GM18507 (cell line): ENCODE measurements at regions not wholly inside any gene's neighbourhood (a gene's known extent, or its start where the extent isn't known, plus 50 kb on each side); places are given as distances from the start of the nearest gene placed in this dataset.

Source experiments
- DNase-seq: peaks from one replicate; pipeline ENCODE4 v3.0.0; 2011; ENCODE audit warnings: low read depth; ENCODE audit not compliant: insufficient read length; ENCODE audit errors: extremely low spot score
- FAIRE-seq: peaks from 2 replicates; lab custom pipeline; 2011; peaks lifted over from hg19 to GRCh38; lab: Jason Lieb, UNC

DNA sequence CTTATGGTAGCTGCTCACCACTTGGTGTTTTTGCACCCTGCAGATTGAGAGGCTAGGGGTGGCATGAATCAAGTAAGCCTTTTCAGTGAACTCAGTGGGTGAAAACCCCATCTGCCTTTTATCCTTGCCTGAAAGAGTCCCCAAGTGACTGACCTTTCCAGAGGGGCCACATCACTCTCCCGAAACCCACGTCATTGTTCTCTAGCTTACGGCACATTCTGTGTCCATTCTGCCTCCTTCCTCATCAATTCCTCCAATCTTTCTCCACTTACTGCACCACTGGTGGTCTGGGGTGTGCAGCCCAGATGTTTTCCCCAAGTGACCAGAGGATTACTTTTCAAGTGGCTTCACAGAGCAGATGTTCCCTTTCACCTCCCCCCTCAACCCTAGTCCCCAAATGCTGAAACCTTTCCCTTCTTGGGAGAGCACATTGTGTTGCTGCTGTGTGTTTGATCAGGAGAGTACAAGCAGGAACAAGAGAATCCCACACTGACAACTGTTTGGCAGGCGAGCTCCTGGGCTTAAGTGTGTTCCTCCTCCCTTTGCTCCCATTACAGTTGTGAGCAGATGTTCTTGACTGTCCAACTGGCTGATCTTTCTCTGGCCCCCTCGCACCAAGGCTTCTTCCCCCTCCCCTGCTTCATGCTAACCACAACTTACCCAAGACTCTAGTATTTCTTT, 138.0 kb upstream of the IGF1 start:
- DNase-seq, result no peak
- no peak for FAIRE-seq

DNA sequence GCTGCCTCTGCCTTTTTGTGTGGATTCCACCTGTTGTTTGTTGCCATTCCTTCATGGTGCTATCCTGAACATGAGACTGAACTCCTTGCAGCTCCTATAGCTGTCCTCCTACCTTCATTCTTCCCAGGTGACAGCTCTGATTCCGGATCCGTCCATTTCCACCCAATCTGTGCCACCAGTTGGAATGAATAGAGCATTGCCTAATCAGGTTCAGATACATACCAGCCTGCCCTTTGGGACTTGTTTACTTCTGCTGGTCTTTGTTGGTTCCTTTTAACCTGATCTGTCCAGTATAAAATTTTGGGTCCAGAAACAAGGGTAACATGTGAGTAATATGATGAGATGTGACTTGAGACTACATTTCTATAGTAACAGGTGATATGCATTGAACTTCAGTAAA, 136.3 kb upstream of the IGF1 start:
- FAIRE-seq (no peak), DNase-seq (no peak)

DNA sequence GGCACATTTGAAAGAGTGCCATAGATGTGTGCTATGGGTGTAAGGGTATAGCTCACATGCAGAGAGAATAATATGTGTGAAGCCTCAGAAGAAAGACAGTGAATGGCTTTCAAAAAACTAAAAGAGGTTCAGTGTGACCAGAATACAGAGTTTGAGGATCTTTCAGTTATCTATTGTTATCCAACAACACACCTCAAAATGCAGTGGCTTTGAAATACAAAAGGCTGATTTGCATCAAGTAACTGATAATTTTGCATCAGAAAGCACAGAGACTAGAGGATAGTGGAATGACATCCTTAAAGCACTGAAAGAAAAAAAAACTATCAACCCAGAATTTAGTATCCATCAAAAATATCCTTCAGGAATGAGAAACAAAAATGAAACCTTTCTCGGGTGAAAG, 131.6 kb upstream of the IGF1 start:
- no peak for FAIRE-seq
- DNase-seq, result no peak

DNA sequence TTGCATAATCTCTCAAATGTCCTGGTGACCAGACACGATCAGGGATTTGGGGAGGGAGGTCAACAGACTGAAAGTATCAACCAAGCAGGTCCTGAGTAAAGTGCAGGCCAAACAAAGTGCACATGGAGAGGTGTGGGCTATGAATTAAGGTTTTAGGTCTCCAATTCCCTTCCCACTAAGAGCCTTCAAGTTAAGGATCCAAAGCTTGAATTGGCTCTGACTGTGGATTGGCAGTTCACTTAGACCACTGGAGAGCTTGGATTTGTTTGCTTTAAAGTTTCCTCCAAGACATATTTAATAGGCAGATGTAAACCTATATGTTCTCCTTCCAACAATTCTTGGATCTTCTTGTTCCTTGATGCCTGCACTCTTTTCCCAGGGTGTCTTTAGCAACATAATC, 129.6 kb upstream of the IGF1 start:
- no peak for DNase-seq
- FAIRE-seq, result no peak

DNA sequence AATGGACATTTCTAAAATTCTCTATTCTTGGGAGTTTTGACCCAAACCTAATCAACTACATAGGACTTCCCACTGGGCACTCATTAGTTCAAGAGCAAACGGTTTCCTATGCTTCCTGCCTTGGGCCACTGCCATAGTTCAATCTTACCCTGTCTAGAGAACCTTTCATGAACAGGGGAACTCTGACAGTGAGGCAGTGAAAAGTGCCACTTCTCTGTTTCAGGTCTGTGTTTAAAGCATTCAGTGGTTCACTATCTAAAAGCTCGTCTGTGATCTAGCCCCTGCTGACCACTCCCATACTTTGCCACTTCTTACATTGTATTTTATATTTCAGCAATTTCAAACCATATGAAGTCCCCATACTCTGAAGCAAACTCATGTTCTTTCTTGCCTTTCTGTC, 122.7 kb upstream of the IGF1 start:
- FAIRE-seq (no peak), DNase-seq (no peak)

DNA sequence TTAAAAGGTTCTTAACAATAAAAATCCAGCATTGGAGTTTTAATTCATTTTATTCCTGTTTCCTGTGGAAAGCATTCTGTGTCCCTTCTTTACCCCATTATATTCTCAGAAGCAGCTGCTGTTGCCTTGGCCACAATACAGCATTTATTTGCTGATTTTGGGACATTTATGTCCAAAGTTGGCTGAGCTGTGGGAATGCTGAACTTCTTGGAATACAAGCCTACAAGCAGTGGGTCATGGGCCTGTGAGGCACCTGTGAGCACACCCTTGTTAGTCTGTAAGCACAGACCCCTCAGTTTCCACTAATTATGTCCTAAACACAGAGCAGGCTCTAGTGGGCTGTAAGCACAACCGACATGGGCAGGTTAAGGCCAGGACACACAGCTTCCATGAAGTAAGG, 122.2 kb upstream of the IGF1 start:
- FAIRE-seq (no peak), DNase-seq (no peak)

DNA sequence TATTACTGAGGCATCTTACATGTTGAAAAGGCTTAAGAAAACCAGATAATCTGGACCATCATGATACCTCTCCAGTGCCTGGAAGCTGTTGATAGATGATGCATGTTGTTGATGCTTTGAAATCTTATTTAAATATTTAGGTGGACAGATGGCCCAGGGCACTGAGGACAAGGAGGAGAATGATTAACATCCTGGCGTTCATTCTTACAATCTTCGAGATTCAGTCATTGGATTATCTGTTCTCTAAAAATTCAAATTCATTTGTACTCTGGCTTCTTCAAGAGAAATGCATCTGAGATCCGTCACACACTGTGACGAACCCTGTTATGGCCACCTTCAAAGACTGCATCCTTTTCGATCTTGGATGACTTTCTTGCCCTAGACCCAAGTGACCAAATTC, 121.3 kb upstream of the IGF1 start:
- DNase-seq (no peak), FAIRE-seq (no peak)

DNA sequence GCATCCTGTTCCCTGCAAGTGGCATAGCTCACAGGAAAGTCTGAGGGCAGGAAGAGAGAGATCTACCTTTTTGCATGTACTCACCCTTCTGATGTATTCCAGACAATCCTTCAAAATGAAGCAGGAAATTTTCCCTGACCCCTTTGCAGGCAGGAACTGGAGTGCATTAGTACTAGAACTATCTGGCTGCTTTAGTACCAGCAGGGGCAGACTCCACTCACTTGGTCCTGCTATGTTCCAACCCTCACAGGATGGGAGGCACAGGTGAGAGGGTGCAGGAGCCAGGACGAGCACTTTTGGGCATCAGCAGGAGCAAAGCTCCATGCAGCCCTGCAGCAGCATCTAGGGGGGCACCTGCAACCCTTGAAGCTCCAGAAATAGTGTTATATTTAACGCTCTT, 116.3 kb upstream of the IGF1 start:
- FAIRE-seq, result no peak
- DNase-seq, result no peak

DNA sequence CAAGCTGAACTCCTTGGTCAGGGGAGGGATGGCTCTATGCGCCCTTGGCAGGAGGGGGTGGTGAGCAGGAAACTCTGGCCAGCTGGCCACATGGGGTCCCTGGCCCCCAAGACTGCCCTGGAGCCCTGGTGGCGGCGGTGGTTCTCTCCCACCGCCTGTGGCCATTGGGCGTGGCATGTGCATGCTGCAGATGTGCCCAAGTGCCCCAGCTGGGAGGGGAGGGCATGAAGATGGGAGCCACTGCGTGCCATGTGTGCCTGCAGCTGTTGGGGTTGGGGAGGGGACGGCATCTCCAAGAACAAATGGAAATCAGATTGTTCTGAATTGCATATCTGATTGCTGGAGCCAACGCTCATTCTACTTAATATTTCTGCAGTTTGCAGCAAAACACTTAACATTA, 115.7 kb upstream of the IGF1 start:
- FAIRE-seq (no peak), DNase-seq (no peak)

DNA sequence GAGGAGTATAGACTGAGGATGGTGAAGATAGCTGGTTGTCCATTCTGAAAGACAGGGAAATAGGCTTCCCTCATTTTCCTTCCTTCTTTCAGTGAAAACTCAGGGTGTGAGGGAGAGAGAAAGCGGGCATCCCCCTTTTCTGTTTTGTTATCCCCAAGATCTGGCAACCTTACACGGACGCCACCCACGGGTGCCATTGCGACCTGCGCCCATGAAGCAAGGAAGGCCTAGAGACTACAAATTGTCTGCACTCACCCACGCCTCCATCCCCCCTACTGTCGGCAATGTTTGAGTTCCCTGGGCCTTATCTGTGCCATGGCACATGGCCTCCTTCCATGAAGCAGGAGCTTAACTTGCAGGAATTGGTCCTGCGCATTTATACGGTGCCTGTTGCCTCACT, 115.0 kb upstream of the IGF1 start:
- FAIRE-seq (no peak), DNase-seq (no peak)

DNA sequence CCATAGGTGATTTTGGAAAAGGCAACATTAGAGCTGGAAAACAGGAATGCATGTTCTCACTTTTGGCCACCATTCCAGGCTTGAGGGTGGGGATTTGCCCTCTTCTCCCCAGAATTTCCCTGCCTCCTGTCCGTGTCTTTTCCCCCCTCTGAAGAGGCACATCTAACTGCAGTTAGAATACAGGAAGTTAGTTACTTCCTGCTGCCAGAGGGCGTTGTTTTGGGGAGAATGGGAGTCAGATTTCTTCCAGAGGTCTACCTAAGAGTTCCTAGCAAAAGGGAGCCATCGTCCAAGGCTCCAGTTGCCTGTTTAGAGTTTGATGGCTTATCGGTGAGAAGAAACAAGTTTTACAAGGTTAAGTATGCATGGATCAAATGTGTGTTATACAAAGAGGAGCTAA, 112.8 kb upstream of the IGF1 start:
- no peak for DNase-seq
- FAIRE-seq, result no peak

DNA sequence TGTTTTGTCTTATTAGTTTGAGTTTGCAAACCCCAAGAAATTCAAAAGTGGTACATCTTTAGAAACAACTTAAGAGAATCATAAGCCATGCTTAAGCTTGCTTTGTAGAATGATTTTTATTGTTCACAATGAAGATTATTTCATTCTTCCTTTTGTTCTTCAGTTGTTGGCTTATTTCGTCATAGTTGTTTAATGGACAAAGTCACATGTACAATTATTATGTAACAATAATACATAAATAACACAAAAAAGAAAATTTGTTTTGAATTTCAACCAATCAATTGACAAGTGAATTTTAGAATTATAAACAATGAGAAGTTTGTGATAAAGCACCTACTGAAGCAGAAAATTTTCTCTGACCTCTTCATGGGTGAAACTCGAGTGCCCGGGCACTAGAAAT, 111.8 kb upstream of the IGF1 start:
- DNase-seq (no peak), FAIRE-seq (no peak)

DNA sequence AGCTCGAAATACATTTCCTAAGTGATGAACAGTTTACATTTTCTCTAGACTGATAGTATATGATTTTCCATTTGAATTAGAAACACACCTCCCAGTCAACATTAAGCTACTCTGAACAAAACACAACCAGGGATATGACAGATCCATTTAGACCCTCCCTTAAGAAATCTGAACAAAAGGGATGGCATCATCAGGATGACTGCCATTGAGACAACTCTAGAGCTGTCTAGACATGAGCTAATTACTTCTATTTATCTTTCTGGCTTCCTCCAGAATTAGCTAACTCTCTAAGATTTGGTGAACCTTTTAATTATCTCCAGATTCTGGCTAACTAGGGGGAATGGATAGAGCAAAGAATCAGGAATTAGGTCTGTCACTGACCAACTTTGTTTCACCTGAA, 92.9 kb upstream of the IGF1 start:
- DNase-seq (no peak), FAIRE-seq (no peak)

DNA sequence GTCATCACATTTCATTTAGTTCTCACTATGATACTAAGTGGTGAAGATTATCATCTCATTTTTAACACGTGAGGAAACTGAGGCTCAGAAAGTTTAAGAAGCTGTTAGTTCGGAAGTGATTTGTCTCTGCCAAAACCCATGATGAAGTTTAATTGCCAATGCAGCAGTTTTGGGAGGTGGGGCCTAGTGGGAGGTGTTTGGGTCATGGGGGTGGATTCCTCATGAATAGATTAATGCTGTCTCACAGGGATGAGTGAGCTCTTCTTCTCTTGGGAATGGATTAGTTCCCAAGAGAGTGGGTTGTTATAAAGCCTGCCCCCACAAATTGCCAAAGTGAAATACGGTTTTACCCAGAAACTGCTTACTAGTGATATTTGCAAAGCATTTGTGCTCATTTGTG, 91.5 kb upstream of the IGF1 start:
- FAIRE-seq (no peak), DNase-seq (no peak)

DNA sequence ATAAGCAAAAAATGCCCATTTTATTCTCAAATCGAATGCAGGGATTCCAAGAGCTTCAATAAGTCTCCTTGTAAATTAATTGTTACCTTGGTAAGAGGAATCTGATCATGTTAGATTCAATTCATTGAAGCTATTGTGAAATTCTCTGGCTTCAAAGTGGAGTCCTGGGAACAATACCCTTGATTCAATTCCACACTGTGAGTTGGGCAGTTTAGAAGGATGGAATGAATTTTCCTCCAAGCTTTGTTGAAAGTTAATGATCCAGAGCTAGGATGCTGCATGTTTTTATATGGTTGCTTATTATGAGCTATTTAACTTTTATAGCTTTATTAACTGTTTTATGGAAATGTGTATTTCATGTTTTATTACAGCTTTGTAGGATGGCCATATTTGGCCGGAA, 89.9 kb upstream of the IGF1 start:
- no peak for FAIRE-seq

DNA sequence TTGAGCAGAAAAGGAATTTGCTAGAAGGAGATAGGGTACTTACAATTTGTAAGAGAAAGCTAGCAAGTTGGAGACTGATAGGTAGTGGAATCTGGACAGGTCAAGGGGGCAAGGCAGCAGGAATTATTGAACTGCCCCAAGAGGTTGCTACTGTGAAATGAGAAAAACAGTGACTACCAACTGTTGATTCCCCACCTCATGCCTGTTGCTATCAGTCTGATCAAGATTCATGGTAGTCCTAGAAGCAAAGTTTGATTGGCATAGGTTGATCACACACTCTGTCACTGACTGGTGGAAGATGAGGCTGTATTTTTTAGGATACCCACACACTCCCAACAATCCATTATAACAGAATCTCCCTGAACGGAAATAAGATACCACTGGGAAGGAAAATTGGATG, 89.4 kb upstream of the IGF1 start:
- no peak for DNase-seq
- FAIRE-seq, result no peak

More for the DNA sequence above, 89.9 kb upstream of the IGF1 start:
- no peak for DNase-seq

DNA sequence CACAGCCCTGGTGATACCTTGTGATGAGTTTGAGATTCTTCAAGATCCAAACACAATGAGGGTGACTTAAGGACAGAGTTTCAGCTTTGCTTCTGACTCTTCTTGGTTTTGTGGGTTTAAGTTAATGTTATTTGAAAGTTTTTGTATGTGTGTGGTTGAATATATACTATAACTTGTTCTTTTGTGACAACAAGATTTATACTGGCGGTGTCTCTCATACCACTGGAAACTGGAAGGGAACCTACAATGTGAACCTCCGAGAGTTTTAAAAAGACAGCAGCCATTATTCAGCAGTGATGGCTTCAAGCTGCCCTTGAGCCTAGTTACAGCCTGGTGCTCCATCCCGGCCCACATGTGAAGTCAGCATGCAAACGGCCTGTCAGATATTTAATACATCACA, 87.9 kb upstream of the IGF1 start:
- no peak for FAIRE-seq
- no peak for DNase-seq

DNA sequence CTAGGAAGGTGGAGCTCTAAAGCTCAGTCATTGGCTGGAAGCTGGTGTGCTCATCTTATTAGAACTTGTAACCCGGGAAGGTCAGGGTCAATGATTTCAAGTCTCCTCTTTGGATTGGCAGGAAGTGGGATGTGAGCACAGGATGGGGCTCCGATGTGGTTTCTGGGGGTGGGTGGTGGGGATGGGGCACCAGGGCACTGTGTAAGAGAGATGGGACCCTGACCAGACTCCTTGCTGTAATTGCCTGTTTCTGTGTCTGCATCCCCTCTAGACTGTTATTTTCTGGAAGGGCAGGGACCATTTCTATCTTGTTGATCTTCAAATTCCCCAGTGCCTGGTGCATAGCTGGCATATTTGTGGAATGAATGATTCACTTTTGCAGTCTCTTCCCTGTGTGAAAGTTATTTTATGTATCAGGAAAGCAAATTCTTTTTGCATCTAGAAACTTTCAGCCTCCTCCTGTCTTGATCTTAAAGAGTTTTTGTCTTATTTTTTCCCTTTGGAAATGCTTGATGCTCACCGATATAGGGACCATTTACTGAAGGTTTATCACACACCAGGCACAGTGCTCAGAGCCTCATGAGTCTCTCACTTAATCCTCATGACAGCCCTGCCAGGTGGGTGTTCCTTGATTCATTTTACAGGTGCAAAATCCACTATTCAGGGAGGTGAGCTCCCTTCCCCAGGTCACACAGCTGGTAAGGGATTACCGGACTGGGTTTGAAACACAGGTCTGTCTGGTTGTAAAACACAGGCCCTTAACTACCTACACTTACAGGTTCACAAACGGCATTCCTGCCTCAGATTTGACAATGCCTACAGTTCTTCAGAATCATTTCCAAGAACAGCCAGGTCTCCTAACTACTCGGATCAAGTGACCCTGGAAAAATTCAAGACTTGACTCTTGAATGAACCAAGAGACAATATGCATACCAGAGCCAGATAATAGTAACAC, 86.9 kb upstream of the IGF1 start:
- FAIRE-seq, result no peak
- no peak for DNase-seq

DNA sequence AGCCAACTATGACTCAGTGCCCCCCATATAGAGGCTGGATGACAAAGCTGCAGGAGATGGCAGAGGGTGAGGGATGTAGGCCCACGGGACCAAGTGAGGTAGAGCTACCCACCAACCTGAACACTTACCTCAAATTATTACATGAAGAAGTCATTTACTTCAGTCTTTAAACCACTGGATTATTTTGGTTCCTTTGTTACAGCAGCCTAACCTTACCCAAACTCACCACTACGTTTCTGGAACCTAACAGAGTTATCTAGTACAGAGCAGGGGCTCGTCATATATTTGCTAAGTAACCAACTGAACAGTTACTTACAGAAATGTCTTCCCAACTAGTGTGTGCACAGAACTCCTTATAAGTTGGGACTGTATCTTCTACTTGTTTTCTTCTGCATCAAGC, 85.2 kb upstream of the IGF1 start:
- DNase-seq (no peak), FAIRE-seq (no peak)

DNA sequence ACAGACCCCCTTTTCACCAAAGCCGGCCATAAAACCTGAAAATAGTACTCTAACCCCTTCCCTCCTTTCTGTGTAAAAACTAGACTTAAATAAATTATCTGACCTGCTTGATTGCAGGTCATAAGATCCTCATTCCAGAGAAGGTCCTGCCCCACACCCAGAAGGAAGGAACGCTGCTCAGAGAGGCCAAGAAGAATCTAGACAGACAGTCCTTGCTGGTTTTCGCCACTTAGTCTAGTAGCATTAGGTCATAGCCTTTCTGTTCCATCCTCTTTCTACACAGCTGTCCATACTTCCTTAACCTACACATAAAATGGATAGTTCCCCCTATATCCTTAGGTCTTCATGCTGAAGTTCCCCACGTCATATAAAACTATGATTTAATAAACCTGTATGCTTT, 83.7 kb upstream of the IGF1 start:
- FAIRE-seq, result no peak
- DNase-seq, result no peak

DNA sequence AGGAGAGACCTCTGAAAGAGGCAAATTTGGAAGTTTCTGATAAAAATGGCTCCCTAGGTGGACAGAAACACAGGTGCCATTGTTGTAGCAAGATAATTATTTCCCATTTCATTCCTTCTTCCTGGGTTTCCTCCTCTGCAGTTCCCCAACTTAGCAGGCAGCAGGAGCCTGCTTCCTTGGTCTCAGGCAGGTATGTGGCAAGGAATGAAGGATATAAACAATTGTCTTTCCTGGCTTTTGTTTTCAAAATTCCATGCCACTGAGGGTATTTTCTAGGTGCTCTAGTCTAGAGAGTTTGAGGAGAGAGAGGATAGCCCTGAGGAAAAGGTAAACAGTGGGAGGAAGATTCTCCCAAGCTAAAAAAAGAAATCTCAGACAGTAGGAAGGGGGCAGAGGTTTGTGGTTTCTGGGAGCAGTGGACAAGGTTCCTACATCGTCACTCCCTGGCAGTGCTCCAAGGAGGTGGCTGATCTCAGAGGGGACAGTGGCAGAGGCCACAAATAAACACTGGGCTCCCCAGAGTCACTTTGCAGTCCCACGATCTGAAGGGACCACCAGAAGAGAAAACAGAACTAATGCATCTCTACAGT, 82.6 kb upstream of the IGF1 start:
- no peak for FAIRE-seq
- no peak for DNase-seq
